Endodermal cell (in vitro differentiated cells): ENCODE measurements at regions not wholly inside any gene's neighbourhood (a gene's known extent, or its start where the extent isn't known, plus 50 kb on each side); places are given as distances from the start of the nearest gene placed in this dataset.

Experiments used
- DNase-seq: peaks from one replicate; pipeline ENCODE4 v3.0.0-alpha.2; 2017
- H3K27ac ChIP-seq: 2 replicates; pipeline ENCODE4 v1.5.1; 2013; ENCODE audit warnings: mild to moderate bottlenecking, low read depth, low read length, moderate library complexity
- H3K27me3 ChIP-seq: 2 replicates; pipeline ENCODE4 v1.6.1; 2013; ENCODE audit warnings: mild to moderate bottlenecking, low read length, moderate library complexity; ENCODE audit not compliant: insufficient read depth, control insufficient read depth, poor library complexity, severe bottlenecking
- H3K36me3 ChIP-seq: 2 replicates; pipeline ENCODE4 v1.7.0; 2013; ENCODE audit warnings: mild to moderate bottlenecking, low read length, moderate library complexity; ENCODE audit not compliant: control insufficient read depth, insufficient read depth
- H3K4me1 ChIP-seq: one replicate; pipeline ENCODE4 v1.7.0; 2013; ENCODE audit warnings: low read length; ENCODE audit not compliant: control insufficient read depth, insufficient read depth
- H3K4me3 ChIP-seq: 2 replicates; pipeline ENCODE4 v1.5.1; 2013; ENCODE audit warnings: mild to moderate bottlenecking, low read length, moderate library complexity
- H3K9ac ChIP-seq: 2 replicates; pipeline ENCODE4 v1.6.1; 2013; ENCODE audit warnings: mild to moderate bottlenecking, low read length, moderate library complexity; ENCODE audit not compliant: poor library complexity, severe bottlenecking; ENCODE audit errors: extremely low read depth
- H3K9me3 ChIP-seq: 2 replicates; pipeline ENCODE4 v1.6.1; 2013; ENCODE audit warnings: mild to moderate bottlenecking, low read length, moderate library complexity; ENCODE audit not compliant: control insufficient read depth
- H3K27ac Mint-ChIP-seq: 2 replicates; pipeline ENCODE4 v1.8.0; 2020; ENCODE audit warnings: mixed read lengths
- H3K27me3 Mint-ChIP-seq: 2 replicates; pipeline ENCODE4 v1.8.0; 2021; ENCODE audit warnings: mild to moderate bottlenecking, mixed read lengths; ENCODE audit not compliant: insufficient read depth
- H3K36me3 Mint-ChIP-seq: 2 replicates; pipeline ENCODE4 v1.8.0; 2020; ENCODE audit warnings: low read depth, mixed read lengths
- H3K4me1 Mint-ChIP-seq: 2 replicates; pipeline ENCODE4 v1.8.0; 2020; ENCODE audit warnings: mixed read lengths
- H3K4me3 Mint-ChIP-seq: 2 replicates; pipeline ENCODE4 v1.8.0; 2020; ENCODE audit warnings: mild to moderate bottlenecking, moderate library complexity, mixed read lengths
- H3K9me3 Mint-ChIP-seq: 2 replicates; pipeline ENCODE4 v1.8.0; 2020; ENCODE audit warnings: mild to moderate bottlenecking, mixed read lengths
- CTCF ChIP-seq: fragments of 200-600 bp; sonication (generic); conservative IDR thresholded peaks from 2 replicates; pipeline ENCODE4 v1.5.0; 2021; ENCODE audit warnings: antibody characterized with exemption, mild to moderate bottlenecking
- WGBS, 2 experiments: methylation state at CpG; one replicate each; pipeline versions ENCODE4 v1.1.5 to v1.1.7; 2013; ENCODE audit warnings: missing lambda C conversion rate in 2 of 2, mixed read lengths in 1 of 2; ENCODE audit not compliant: insufficient coverage in 1 of 2, insufficient read length in 1 of 2; 5-methylcytosine and 5-hydroxymethylcytosine counted together

- H3K27me3 ChIP-seq, result no peaks in the 10 kb centered on the region
- H3K36me3 ChIP-seq, result no peaks in the 10 kb centered on the region
- no peaks in the 10 kb centered on the region for H3K4me1 ChIP-seq
- H3K9me3 ChIP-seq, result peaks cover 23% of the 10 kb centered on the region
- TF ChIP-seq CTCF, result no peak
- Mint-ChIP-seq H3K27ac (no peak overlapping the region), H3K4me1 (peaks cover 6% of the 10 kb centered on the region), H3K9me3 (peaks cover 18% of the 10 kb centered on the region), H3K36me3 (no peaks in the 10 kb centered on the region), H3K4me3 (no peak overlapping the region), H3K27me3 (no peaks in the 10 kb centered on the region)
- H3K4me3 ChIP-seq, result no peak overlapping the region
- no peak overlapping the region for H3K27ac ChIP-seq
- 87 to 91% methylated on average over 2 to 5 of the region's 5 CpGs for WGBS, 2 experiments
- DNase-seq, result no peak
- no peak overlapping the region for H3K9ac ChIP-seq
Observed at GRCh38 chr11:103543456-103543855, 434.2 kb downstream of the DYNC2H1 start.

GRCh38 chr11:103544874-103545273 lies 435.6 kb downstream of the DYNC2H1 start:
- WGBS, 2 experiments, result 84 to 92% methylated on average over 4 to 8 of the region's 8 CpGs
- Mint-ChIP-seq H3K9me3 (peaks cover 18% of the 10 kb centered on the region), H3K27ac (no peak overlapping the region), H3K4me1 (peaks cover 6% of the 10 kb centered on the region), H3K4me3 (no peak overlapping the region), H3K36me3 (no peaks in the 10 kb centered on the region), H3K27me3 (no peaks in the 10 kb centered on the region)
- Histone ChIP-seq H3K4me3 (no peak overlapping the region), H3K9ac (no peak overlapping the region), H3K36me3 (no peaks in the 10 kb centered on the region), H3K9me3 (peaks cover 23% of the 10 kb centered on the region), H3K27ac (no peak overlapping the region), H3K27me3 (no peaks in the 10 kb centered on the region), H3K4me1 (no peaks in the 10 kb centered on the region)
- no peak for TF ChIP-seq CTCF
- DNase-seq, result no peak

GRCh38 chr11:103545551-103545950 lies 436.3 kb downstream of the DYNC2H1 start:
- Histone ChIP-seq H3K4me3 (no peak overlapping the region), H3K9me3 (peaks cover 20% of the 10 kb centered on the region), H3K4me1 (no peaks in the 10 kb centered on the region), H3K27me3 (no peaks in the 10 kb centered on the region), H3K36me3 (no peaks in the 10 kb centered on the region), H3K9ac (no peak overlapping the region), H3K27ac (no peak overlapping the region)
- H3K27ac Mint-ChIP-seq, result no peak overlapping the region
- no peaks in the 10 kb centered on the region for H3K36me3 Mint-ChIP-seq
- H3K9me3 Mint-ChIP-seq, result peaks cover 16% of the 10 kb centered on the region
- no peak for TF ChIP-seq CTCF
- H3K27me3 Mint-ChIP-seq, result no peaks in the 10 kb centered on the region
- H3K4me3 Mint-ChIP-seq, result no peak overlapping the region
- DNase-seq, result no peak
- H3K4me1 Mint-ChIP-seq, result peaks cover 3% of the 10 kb centered on the region
